CMK (cell line): ENCODE measurements at regions not wholly inside any gene's neighbourhood (a gene's known extent, or its start where the extent isn't known, plus 50 kb on each side); places are given as distances from the start of the nearest gene placed in this dataset.
"Not testable (repeated sequence)": the region's sequence is repeated elsewhere in the genome, so short reads cannot be mapped to it uniquely, and the experiment has no call there.

Source experiments
- DNase-seq: peaks from one replicate; pipeline ENCODE4 v3.0.0-alpha.2; 2010; ENCODE audit warnings: low read depth

- no peak for DNase-seq
These were observed 161.0 kb downstream of the C16orf95 start for GRCh38 chr16:87156195-87156594.

GRCh38 chr16:87160234-87160636, 157.0 kb downstream of the C16orf95 start:
- no peak for DNase-seq

GRCh38 chr16:87160701-87161337, 156.4 kb downstream of the C16orf95 start:
- DNase-seq: no peak

- DNase-seq: not testable (repeated sequence)
These were observed 155.8 kb downstream of the C16orf95 start for GRCh38 chr16:87161410-87161809.

- peak; percentile 4 for DNase-seq
These were observed 155.1 kb downstream of the C16orf95 start for GRCh38 chr16:87161822-87162676.

- DNase-seq: not testable (repeated sequence)
These were observed 154.4 kb downstream of the C16orf95 start for GRCh38 chr16:87162799-87163198.

- DNase-seq: no peak
These were observed 153.6 kb downstream of the C16orf95 start for GRCh38 chr16:87163637-87164036.

GRCh38 chr16:87165151-87165550, 152.0 kb downstream of the C16orf95 start:
- DNase-seq: no peak

- no peak for DNase-seq
These were observed 151.3 kb downstream of the C16orf95 start for GRCh38 chr16:87165885-87166284.

GRCh38 chr16:87166321-87166720, 150.9 kb downstream of the C16orf95 start:
- DNase-seq: no peak

GRCh38 chr16:87166934-87167333, 150.3 kb downstream of the C16orf95 start:
- no peak for DNase-seq

- no peak for DNase-seq
These were observed 147.6 kb downstream of the C16orf95 start for GRCh38 chr16:87169509-87169995.

GRCh38 chr16:87170310-87170709, 146.9 kb downstream of the C16orf95 start:
- no peak for DNase-seq

- no peak for DNase-seq
These were observed 145.5 kb downstream of the C16orf95 start for GRCh38 chr16:87171723-87172122.

- no peak for DNase-seq
These were observed 144.6 kb downstream of the C16orf95 start for GRCh38 chr16:87172632-87173031.

- DNase-seq: no peak
These were observed 143.8 kb downstream of the C16orf95 start for GRCh38 chr16:87173294-87173893.

- no peak for DNase-seq
These were observed 143.1 kb downstream of the C16orf95 start for GRCh38 chr16:87174061-87174460.

- no peak for DNase-seq
These were observed 140.5 kb downstream of the C16orf95 start for GRCh38 chr16:87176735-87177134.

- DNase-seq: no peak
These were observed 139.5 kb downstream of the C16orf95 start for GRCh38 chr16:87177673-87178072.

GRCh38 chr16:87178177-87178863, 138.9 kb downstream of the C16orf95 start:
- DNase-seq: no peak

- DNase-seq: no peak
These were observed 138.2 kb downstream of the C16orf95 start for GRCh38 chr16:87178977-87179376.

- no peak for DNase-seq
These were observed 137.1 kb downstream of the C16orf95 start for GRCh38 chr16:87180069-87180468.
